Liver (tissue), 8 donors: ENCODE measurements at regions not wholly inside any gene's neighbourhood (a gene's known extent, or its start where the extent isn't known, plus 50 kb on each side); places are given as distances from the start of the nearest gene placed in this dataset.

Experiments
- DNase-seq: peaks from one replicate; pipeline ENCODE4 v3.0.0-alpha.2; 2017; ENCODE audit warnings: low spot score
- H3K27ac ChIP-seq, 2 donors: one replicate each; pipeline ENCODE4 v1.7.0; 2013; ENCODE audit warnings: inconsistent platforms in 2 of 2, low read length in 2 of 2, control low read depth in 1 of 2, low read depth in 1 of 2, mild to moderate bottlenecking in 1 of 2
- H3K27me3 ChIP-seq, 4 donors: one replicate each; pipeline versions ENCODE4 v1.6.1 to v1.7.0; 2013; ENCODE audit warnings: low read length in 3 of 4, inconsistent platforms in 1 of 4, mild to moderate bottlenecking in 1 of 4, moderate library complexity in 1 of 4; ENCODE audit not compliant: control insufficient read depth in 4 of 4, insufficient read depth in 4 of 4
- H3K36me3 ChIP-seq, 4 donors: one replicate each; pipeline versions ENCODE4 v1.6.1 to v1.7.0; 2013; ENCODE audit warnings: low read length in 3 of 4, mild to moderate bottlenecking in 3 of 4, low read depth in 1 of 4, moderate library complexity in 1 of 4; ENCODE audit not compliant: control insufficient read depth in 4 of 4, insufficient read depth in 3 of 4
- H3K4me1 ChIP-seq, 4 donors: one replicate each; pipeline versions ENCODE4 v1.6.1 to v1.7.0; 2013; ENCODE audit warnings: low read length in 3 of 4, mild to moderate bottlenecking in 3 of 4, moderate library complexity in 1 of 4; ENCODE audit not compliant: control insufficient read depth in 4 of 4, insufficient read depth in 4 of 4
- H3K4me3 ChIP-seq, 3 donors: one replicate each; pipeline versions ENCODE4 v1.6.1 to v1.7.0; 2013; ENCODE audit warnings: low read length in 3 of 3, control low read depth in 1 of 3, low read depth in 1 of 3, mild to moderate bottlenecking in 1 of 3
- H3K9ac ChIP-seq, 2 donors: one replicate each; pipeline ENCODE4 v1.7.0; 2013; ENCODE audit warnings: low read length in 2 of 2, mild to moderate bottlenecking in 2 of 2, moderate library complexity in 2 of 2, control low read depth in 1 of 2, low read depth in 1 of 2
- H3K9me3 ChIP-seq, 4 donors: one replicate each; pipeline versions ENCODE4 v1.6.1 to v1.7.0; 2013; ENCODE audit warnings: low read length in 3 of 4; ENCODE audit not compliant: control insufficient read depth in 4 of 4
- CTCF ChIP-seq: fragments of 150-350 bp; IDR thresholded peaks from 2 replicates; pipeline ENCODE4 v1.5.1; 2017; ENCODE audit warnings: improper control_type of control experiment, low read depth, low read length; ENCODE audit not compliant: missing input control
- EGR1 ChIP-seq, 2 donors: IDR thresholded peaks; 2 replicates each; pipeline ENCODE4 v1.6.1; 2016 to 2018; ENCODE audit warnings: antibody characterized with exemption in 2 of 2, low read depth in 2 of 2
- GABPA ChIP-seq, 2 donors: IDR thresholded peaks in 1 of 2; conservative IDR thresholded peaks in 1 of 2; 2 replicates each; pipeline ENCODE4 v1.6.1; 2016; ENCODE audit warnings: antibody characterized with exemption in 2 of 2, mild to moderate bottlenecking in 1 of 2, moderate library complexity in 1 of 2
- HNF4A ChIP-seq, 2 donors: conservative IDR thresholded peaks; 2 replicates each; pipeline ENCODE4 v1.6.1; 2016; ENCODE audit warnings: antibody characterized with exemption in 2 of 2, mild to moderate bottlenecking in 2 of 2
- HNF4G ChIP-seq: IDR thresholded peaks from 2 replicates; pipeline ENCODE4 v1.6.1; 2016; ENCODE audit warnings: antibody characterized with exemption
- MAX ChIP-seq: IDR thresholded peaks from 2 replicates; pipeline ENCODE4 v1.6.1; 2016; ENCODE audit warnings: antibody characterized with exemption
- RAD21 ChIP-seq, 2 donors: IDR thresholded peaks; 2 replicates each; pipeline ENCODE4 v1.6.1; 2016; ENCODE audit warnings: antibody characterized with exemption in 2 of 2, mild to moderate bottlenecking in 2 of 2
- RXRA ChIP-seq, 2 donors: IDR thresholded peaks; 2 replicates each; pipeline ENCODE4 v1.6.1; 2017 to 2018; ENCODE audit warnings: antibody characterized with exemption in 2 of 2, mild to moderate bottlenecking in 1 of 2
- TAF1 ChIP-seq: conservative IDR thresholded peaks from 2 replicates; pipeline ENCODE4 v1.6.1; 2016; ENCODE audit warnings: antibody characterized with exemption, mild to moderate bottlenecking
- YY1 ChIP-seq: IDR thresholded peaks from 2 replicates; pipeline ENCODE4 v1.6.1; 2016; ENCODE audit warnings: antibody characterized with exemption, mild to moderate bottlenecking
- ZBTB33 ChIP-seq: IDR thresholded peaks from 2 replicates; pipeline ENCODE4 v1.6.1; 2016; ENCODE audit warnings: antibody characterized with exemption
- WGBS: extraction: QIAGEN DNeasy Blood & Tissue Kit; methylation state at CpG from one replicate; pipeline ENCODE4 v1.1.7; 2013; 5-methylcytosine and 5-hydroxymethylcytosine counted together
- donor health status: healthy.
- donor health status: healthy.
- donor health status: healthy.
- donor health status: healthy.
- donor health status: healthy.

- TF ChIP-seq ZBTB33 (no peak), GABPA (IDR thresholded peaks at IDR 0.05 in 1 of 2, conservative IDR thresholded peaks at IDR 0.05 in 1 of 2) (no peak), HNF4G (no peak), RAD21 (IDR thresholded peaks at IDR 0.05) (no peak), CTCF (no peak), TAF1 (no peak), RXRA (IDR thresholded peaks at IDR 0.05) (no peak), MAX (no peak), HNF4A (conservative IDR thresholded peaks at IDR 0.05) (no peak), EGR1 (IDR thresholded peaks at IDR 0.05; ENCODE audit: low read depth in 2 of 2) (no peak)
- no peaks in the 10 kb centered on the region for H3K36me3 ChIP-seq
- H3K27me3 ChIP-seq, result no peaks in the 10 kb centered on the region
- DNase-seq, result no peak
- H3K9me3 ChIP-seq, result no peaks in the 10 kb centered on the region
- 70% methylated on average over 2 of the region's 2 CpGs for WGBS
- no peaks in the 10 kb centered on the region for H3K4me1 ChIP-seq
- H3K27ac ChIP-seq, result no peak overlapping the region
- H3K4me3 ChIP-seq, result no peak overlapping the region
- no peak overlapping the region for H3K9ac ChIP-seq
Measured at GRCh38 chr9:19988281-19988680, 199.4 kb upstream of the SLC24A2 start.

- Histone ChIP-seq H3K4me1 (no peaks in the 10 kb centered on the region), H3K9me3 (no peaks in the 10 kb centered on the region), H3K27ac (no peak overlapping the region), H3K36me3 (no peaks in the 10 kb centered on the region), H3K4me3 (no peak overlapping the region), H3K27me3 (no peaks in the 10 kb centered on the region), H3K9ac (no peak overlapping the region)
- TF ChIP-seq GABPA (IDR thresholded peaks at IDR 0.05 in 1 of 2, conservative IDR thresholded peaks at IDR 0.05 in 1 of 2) (no peak), CTCF (no peak), RAD21 (IDR thresholded peaks at IDR 0.05) (no peak), HNF4G (no peak), MAX (no peak), YY1 (no peak), HNF4A (conservative IDR thresholded peaks at IDR 0.05) (no peak), TAF1 (no peak), EGR1 (IDR thresholded peaks at IDR 0.05; ENCODE audit: low read depth in 2 of 2) (no peak)
- no peak for DNase-seq
- WGBS, result 85% methylated on average over 1 of the region's 1 CpG
Measured at GRCh38 chr9:19985081-19985480, 196.2 kb upstream of the SLC24A2 start.
